ENCODE measurements at regions not wholly inside any gene's neighbourhood (a gene's known extent, or its start where the extent isn't known, plus 50 kb on each side); places are given as distances from the start of the nearest gene placed in this dataset.
"Not testable (repeated sequence)": the region's sequence is repeated elsewhere in the genome, so short reads cannot be mapped to it uniquely, and the experiment has no call there.

DNA sequence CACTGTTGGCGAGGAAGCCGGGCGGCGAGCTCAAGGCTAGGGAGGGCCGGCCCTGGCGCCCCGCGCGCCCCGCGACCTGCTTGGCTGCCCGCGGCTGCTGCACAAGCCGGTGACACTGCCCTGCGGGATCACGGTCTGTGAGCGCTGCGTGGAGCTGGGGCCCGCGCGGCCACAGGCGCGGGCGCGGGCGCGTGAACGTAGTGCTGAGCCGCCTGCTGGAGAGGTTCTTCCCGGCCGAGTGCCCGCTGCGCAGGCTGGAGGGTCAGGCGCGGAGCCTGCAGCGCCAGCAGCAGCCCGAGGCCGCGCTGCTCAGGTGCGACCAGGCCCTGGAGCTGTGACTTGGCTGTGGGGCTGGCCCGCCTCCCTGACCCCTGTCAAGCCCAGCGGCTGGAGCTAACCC is 572.3 kb downstream of the TUBA3C start:
- not testable (repeated sequence) for H3K27ac ChIP-seq (ENCODE audit: low read length); H3K79me2 ChIP-seq (ENCODE audit: low read length); H4K20me1 ChIP-seq (ENCODE audit: insufficient read depth, low read length); H3K9me2 ChIP-seq (replicated peaks; ENCODE audit: insufficient read depth, low read length); H3K9me3 ChIP-seq (replicated peaks; ENCODE audit: insufficient read depth, low read length); H2AFZ ChIP-seq (ENCODE audit: low read length); H3K27me3 ChIP-seq (replicated peaks; ENCODE audit: insufficient read depth, low read length); H3F3A ChIP-seq (ENCODE audit: insufficient read depth, low read length); H3K4me3 ChIP-seq (ENCODE audit: low read length); H3K9ac ChIP-seq (ENCODE audit: low read length); H3K36me3 ChIP-seq (replicated peaks; ENCODE audit: insufficient read depth, low read length); H3K4me2 ChIP-seq (ENCODE audit: low read depth, low read length); DNase-seq; H3K4me1 ChIP-seq (ENCODE audit: low read length)

DNA sequence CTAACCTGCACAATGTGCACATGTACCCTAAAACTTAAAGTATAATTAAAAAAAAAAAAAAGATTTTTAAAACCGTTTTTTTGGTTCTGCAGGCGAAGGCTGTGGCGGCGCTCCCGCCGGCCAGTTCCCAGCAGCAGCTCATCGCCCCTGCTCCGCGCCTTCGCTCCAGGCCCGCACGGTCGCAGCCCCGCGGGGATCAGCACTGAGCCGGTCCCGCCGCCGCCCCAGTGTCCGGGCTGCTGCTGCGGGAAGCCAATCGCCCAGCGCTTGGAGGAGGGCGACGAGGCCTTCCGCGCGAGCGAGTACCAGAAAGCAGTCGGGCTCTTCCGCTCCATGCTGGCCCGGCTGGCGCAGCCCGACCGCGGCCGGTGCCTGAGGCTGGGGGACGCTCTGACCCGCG is 572.8 kb downstream of the TUBA3C start:
- not testable (repeated sequence) for H3K9me2 ChIP-seq (replicated peaks; ENCODE audit: insufficient read depth, low read length); H3K79me2 ChIP-seq (ENCODE audit: low read length); H3F3A ChIP-seq (ENCODE audit: insufficient read depth, low read length); H3K4me3 ChIP-seq (ENCODE audit: low read length); H3K4me2 ChIP-seq (ENCODE audit: low read depth, low read length); H3K9ac ChIP-seq (ENCODE audit: low read length); H3K4me1 ChIP-seq (ENCODE audit: low read length); H4K20me1 ChIP-seq (ENCODE audit: insufficient read depth, low read length); H2AFZ ChIP-seq (ENCODE audit: low read length); H3K27ac ChIP-seq (ENCODE audit: low read length); H3K9me3 ChIP-seq (replicated peaks; ENCODE audit: insufficient read depth, low read length); H3K27me3 ChIP-seq (replicated peaks; ENCODE audit: insufficient read depth, low read length); H3K36me3 ChIP-seq (replicated peaks; ENCODE audit: insufficient read depth, low read length); DNase-seq

GRCh38 chr13:18600366-18600765 is 581.3 kb downstream of the TUBA3C start:
- H3K4me1 ChIP-seq (ENCODE audit: low read length); H3K9me3 ChIP-seq (replicated peaks; ENCODE audit: insufficient read depth, low read length); H3K4me2 ChIP-seq (ENCODE audit: low read depth, low read length); H2AFZ ChIP-seq (ENCODE audit: low read length); H3K9ac ChIP-seq (ENCODE audit: low read length); H3K36me3 ChIP-seq (replicated peaks; ENCODE audit: insufficient read depth, low read length); H3K27ac ChIP-seq (ENCODE audit: low read length); H3K27me3 ChIP-seq (replicated peaks; ENCODE audit: insufficient read depth, low read length); DNase-seq; H4K20me1 ChIP-seq (ENCODE audit: insufficient read depth, low read length); H3K79me2 ChIP-seq (ENCODE audit: low read length); H3F3A ChIP-seq (ENCODE audit: insufficient read depth, low read length); H3K9me2 ChIP-seq (replicated peaks; ENCODE audit: insufficient read depth, low read length); H3K4me3 ChIP-seq (ENCODE audit: low read length): not testable (repeated sequence)

DNA sequence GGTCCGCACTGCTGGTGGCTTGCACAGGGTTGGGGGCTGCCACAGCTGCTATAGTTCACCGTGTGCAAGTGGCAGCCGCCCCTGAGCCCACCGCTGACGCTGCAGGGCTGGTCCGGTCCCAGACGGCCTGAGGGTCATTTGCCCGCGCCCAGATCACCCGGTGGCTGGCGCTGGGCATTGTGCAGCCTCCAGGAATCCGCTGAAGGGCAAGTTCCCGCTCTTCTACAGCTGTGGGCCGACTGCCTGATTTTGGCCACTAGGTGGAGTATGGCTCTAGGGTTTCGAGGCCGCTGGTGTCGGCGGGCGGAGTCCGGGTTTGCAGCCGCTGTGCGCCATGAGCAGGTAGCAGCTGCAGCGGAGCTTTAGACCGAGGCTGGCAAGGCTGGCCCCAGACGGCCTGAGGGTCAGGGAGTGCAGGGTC is 581.8 kb downstream of the TUBA3C start:
- H3K9ac ChIP-seq (ENCODE audit: low read length); H2AFZ ChIP-seq (ENCODE audit: low read length); H3K79me2 ChIP-seq (ENCODE audit: low read length); H3K4me1 ChIP-seq (ENCODE audit: low read length); H3K27ac ChIP-seq (ENCODE audit: low read length); H3F3A ChIP-seq (ENCODE audit: insufficient read depth, low read length); H3K27me3 ChIP-seq (replicated peaks; ENCODE audit: insufficient read depth, low read length); H3K9me2 ChIP-seq (replicated peaks; ENCODE audit: insufficient read depth, low read length); H4K20me1 ChIP-seq (ENCODE audit: insufficient read depth, low read length); H3K36me3 ChIP-seq (replicated peaks; ENCODE audit: insufficient read depth, low read length); DNase-seq; H3K9me3 ChIP-seq (replicated peaks; ENCODE audit: insufficient read depth, low read length); H3K4me3 ChIP-seq (ENCODE audit: low read length); H3K4me2 ChIP-seq (ENCODE audit: low read depth, low read length): not testable (repeated sequence)

- not testable (repeated sequence) for DNase-seq; H3F3A ChIP-seq (ENCODE audit: insufficient read depth, low read length); H4K20me1 ChIP-seq (ENCODE audit: insufficient read depth, low read length); H3K9me3 ChIP-seq (replicated peaks; ENCODE audit: insufficient read depth, low read length); H3K4me2 ChIP-seq (ENCODE audit: low read depth, low read length); H3K36me3 ChIP-seq (replicated peaks; ENCODE audit: insufficient read depth, low read length); H3K79me2 ChIP-seq (ENCODE audit: low read length); H2AFZ ChIP-seq (ENCODE audit: low read length); H3K4me1 ChIP-seq (ENCODE audit: low read length); H3K9me2 ChIP-seq (replicated peaks; ENCODE audit: insufficient read depth, low read length); H3K27ac ChIP-seq (ENCODE audit: low read length); H3K4me3 ChIP-seq (ENCODE audit: low read length); H3K27me3 ChIP-seq (replicated peaks; ENCODE audit: insufficient read depth, low read length); H3K9ac ChIP-seq (ENCODE audit: low read length)
Measured at GRCh38 chr13:18598543-18598942, 583.1 kb downstream of the TUBA3C start.

- not testable (repeated sequence) for H3K4me1 ChIP-seq (ENCODE audit: low read length); H4K20me1 ChIP-seq (ENCODE audit: insufficient read depth, low read length); H3K4me2 ChIP-seq (ENCODE audit: low read depth, low read length); H3K27ac ChIP-seq (ENCODE audit: low read length); H3K79me2 ChIP-seq (ENCODE audit: low read length); H3K9me2 ChIP-seq (replicated peaks; ENCODE audit: insufficient read depth, low read length); H3K36me3 ChIP-seq (replicated peaks; ENCODE audit: insufficient read depth, low read length); H2AFZ ChIP-seq (ENCODE audit: low read length); H3K9ac ChIP-seq (ENCODE audit: low read length); H3K4me3 ChIP-seq (ENCODE audit: low read length); H3K9me3 ChIP-seq (replicated peaks; ENCODE audit: insufficient read depth, low read length); H3K27me3 ChIP-seq (replicated peaks; ENCODE audit: insufficient read depth, low read length); H3F3A ChIP-seq (ENCODE audit: insufficient read depth, low read length); DNase-seq
Measured at GRCh38 chr13:18597940-18598339, 583.7 kb downstream of the TUBA3C start.

- H3K27me3 ChIP-seq (replicated peaks; ENCODE audit: insufficient read depth, low read length); H3K4me1 ChIP-seq (ENCODE audit: low read length); H3K9me3 ChIP-seq (replicated peaks; ENCODE audit: insufficient read depth, low read length); H3K4me2 ChIP-seq (ENCODE audit: low read depth, low read length); DNase-seq; H3F3A ChIP-seq (ENCODE audit: insufficient read depth, low read length); H3K9ac ChIP-seq (ENCODE audit: low read length); H3K27ac ChIP-seq (ENCODE audit: low read length); H4K20me1 ChIP-seq (ENCODE audit: insufficient read depth, low read length); H3K4me3 ChIP-seq (ENCODE audit: low read length); H2AFZ ChIP-seq (ENCODE audit: low read length); H3K36me3 ChIP-seq (replicated peaks; ENCODE audit: insufficient read depth, low read length); H3K9me2 ChIP-seq (replicated peaks; ENCODE audit: insufficient read depth, low read length); H3K79me2 ChIP-seq (ENCODE audit: low read length): not testable (repeated sequence)
Measured at GRCh38 chr13:18577103-18577502, 604.5 kb downstream of the TUBA3C start.

GRCh38 chr13:18567890-18568289 is 613.7 kb downstream of the TUBA3C start:
- H3K4me2 ChIP-seq (ENCODE audit: low read depth, low read length); H3K27ac ChIP-seq (ENCODE audit: low read length); H3K9ac ChIP-seq (ENCODE audit: low read length); H3K9me3 ChIP-seq (replicated peaks; ENCODE audit: insufficient read depth, low read length); H3K9me2 ChIP-seq (replicated peaks; ENCODE audit: insufficient read depth, low read length); H3K4me3 ChIP-seq (ENCODE audit: low read length); H3K79me2 ChIP-seq (ENCODE audit: low read length); H3K27me3 ChIP-seq (replicated peaks; ENCODE audit: insufficient read depth, low read length); H3F3A ChIP-seq (ENCODE audit: insufficient read depth, low read length); DNase-seq; H3K36me3 ChIP-seq (replicated peaks; ENCODE audit: insufficient read depth, low read length); H3K4me1 ChIP-seq (ENCODE audit: low read length); H4K20me1 ChIP-seq (ENCODE audit: insufficient read depth, low read length); H2AFZ ChIP-seq (ENCODE audit: low read length): not testable (repeated sequence)

Data from MM.1S (cell line).